ENCODE measurements at regions not wholly inside any gene's neighbourhood (a gene's known extent, or its start where the extent isn't known, plus 50 kb on each side); places are given as distances from the start of the nearest gene placed in this dataset.

- no peaks in the 10 kb centered on the region for H4K20me1 ChIP-seq (ENCODE audit: low read depth, low read length)
- no peaks in the 10 kb centered on the region for H3K79me2 ChIP-seq (ENCODE audit: insufficient read depth, low read length)
- no peaks in the 10 kb centered on the region for H3K36me3 ChIP-seq (ENCODE audit: low read length)
- H3K4me2 ChIP-seq (ENCODE audit: low read depth, low read length, poor library complexity, severe bottlenecking): no peak overlapping the region
- TF ChIP-seq EZH2phosphoT487 (conservative IDR thresholded peaks at IDR 0.05; ENCODE audit: low read length): no peak
- no peak for TF ChIP-seq CTCF (IDR thresholded peaks at IDR 0.05; ENCODE audit: insufficient read depth, low read length, poor library complexity, severe bottlenecking)
- H3K9ac ChIP-seq (ENCODE audit: low read length): no peak overlapping the region
- H3F3A ChIP-seq (ENCODE audit: insufficient read depth): no peaks in the 10 kb centered on the region
- no peak overlapping the region for H2AFZ ChIP-seq (ENCODE audit: low read depth, low read length, severe bottlenecking)
- H3K27ac ChIP-seq (ENCODE audit: low read depth, low read length): no peak overlapping the region
- no peaks in the 10 kb centered on the region for H3K27me3 ChIP-seq (ENCODE audit: low read length)
- no peaks in the 10 kb centered on the region for H3K9me3 ChIP-seq (ENCODE audit: insufficient read depth, low read length)
- H3K9me2 ChIP-seq (replicated peaks; ENCODE audit: insufficient read depth, low read length): no peaks in the 10 kb centered on the region
- no peak overlapping the region for H3K4me3 ChIP-seq (ENCODE audit: insufficient read depth, low read length, poor library complexity, severe bottlenecking)
Measured at GRCh38 chr3:137938876-137939275, 71.1 kb upstream of the CLDN18 start.

GRCh38 chr3:137944593-137944992, 65.4 kb upstream of the CLDN18 start:
- no peaks in the 10 kb centered on the region for H3K36me3 ChIP-seq (ENCODE audit: low read length)

GRCh38 chr3:137946356-137946973, 63.5 kb upstream of the CLDN18 start:
- Histone ChIP-seq H3K79me2 (ENCODE audit: insufficient read depth, low read length) (no peaks in the 10 kb centered on the region), H3K4me2 (ENCODE audit: low read depth, low read length, poor library complexity, severe bottlenecking) (no peak overlapping the region), H2AFZ (ENCODE audit: low read depth, low read length, severe bottlenecking) (no peak overlapping the region), H3K9ac (ENCODE audit: low read length) (no peak overlapping the region), H4K20me1 (ENCODE audit: low read depth, low read length) (no peaks in the 10 kb centered on the region), H3K27ac (ENCODE audit: low read depth, low read length) (no peak overlapping the region), H3K4me3 (ENCODE audit: insufficient read depth, low read length, poor library complexity, severe bottlenecking) (no peak overlapping the region), H3K36me3 (ENCODE audit: low read length) (no peaks in the 10 kb centered on the region), H3F3A (ENCODE audit: insufficient read depth) (no peaks in the 10 kb centered on the region), H3K9me3 (ENCODE audit: insufficient read depth, low read length) (no peaks in the 10 kb centered on the region), H3K27me3 (ENCODE audit: low read length) (no peaks in the 10 kb centered on the region), H3K9me2 (replicated peaks; ENCODE audit: insufficient read depth, low read length) (no peaks in the 10 kb centered on the region)
- TF ChIP-seq EZH2phosphoT487 (conservative IDR thresholded peaks at IDR 0.05; ENCODE audit: low read length) (no peak), CTCF (IDR thresholded peaks at IDR 0.05; ENCODE audit: insufficient read depth, low read length, poor library complexity, severe bottlenecking) (peak; percentile 75)

More at GRCh38 chr3:137944593-137944992, 65.4 kb upstream of the CLDN18 start:
- no peak for TF ChIP-seq CTCF (IDR thresholded peaks at IDR 0.05; ENCODE audit: insufficient read depth, low read length, poor library complexity, severe bottlenecking)
- TF ChIP-seq EZH2phosphoT487 (conservative IDR thresholded peaks at IDR 0.05; ENCODE audit: low read length): no peak
- Histone ChIP-seq H4K20me1 (ENCODE audit: low read depth, low read length) (no peaks in the 10 kb centered on the region), H3K9me2 (replicated peaks; ENCODE audit: insufficient read depth, low read length) (no peaks in the 10 kb centered on the region), H3K4me2 (ENCODE audit: low read depth, low read length, poor library complexity, severe bottlenecking) (no peak overlapping the region), H3K27me3 (ENCODE audit: low read length) (no peaks in the 10 kb centered on the region), H3K4me3 (ENCODE audit: insufficient read depth, low read length, poor library complexity, severe bottlenecking) (no peak overlapping the region), H3F3A (ENCODE audit: insufficient read depth) (no peaks in the 10 kb centered on the region), H3K79me2 (ENCODE audit: insufficient read depth, low read length) (no peaks in the 10 kb centered on the region), H2AFZ (ENCODE audit: low read depth, low read length, severe bottlenecking) (no peak overlapping the region), H3K9me3 (ENCODE audit: insufficient read depth, low read length) (no peaks in the 10 kb centered on the region), H3K9ac (ENCODE audit: low read length) (no peak overlapping the region), H3K27ac (ENCODE audit: low read depth, low read length) (no peak overlapping the region)

All from SU-DHL-6 (cell line).